ENCODE measurements at regions not wholly inside any gene's neighbourhood (a gene's known extent, or its start where the extent isn't known, plus 50 kb on each side); places are given as distances from the start of the nearest gene placed in this dataset.

GRCh38 chr21:38151021-38151645, 105.7 kb upstream of the KCNJ15 start:
- DNase-seq (ENCODE audit: low spot score), result no peak

- no peak for DNase-seq (ENCODE audit: low spot score)
Observed at GRCh38 chr21:38156200-38156599, 100.6 kb upstream of the KCNJ15 start.

DNA sequence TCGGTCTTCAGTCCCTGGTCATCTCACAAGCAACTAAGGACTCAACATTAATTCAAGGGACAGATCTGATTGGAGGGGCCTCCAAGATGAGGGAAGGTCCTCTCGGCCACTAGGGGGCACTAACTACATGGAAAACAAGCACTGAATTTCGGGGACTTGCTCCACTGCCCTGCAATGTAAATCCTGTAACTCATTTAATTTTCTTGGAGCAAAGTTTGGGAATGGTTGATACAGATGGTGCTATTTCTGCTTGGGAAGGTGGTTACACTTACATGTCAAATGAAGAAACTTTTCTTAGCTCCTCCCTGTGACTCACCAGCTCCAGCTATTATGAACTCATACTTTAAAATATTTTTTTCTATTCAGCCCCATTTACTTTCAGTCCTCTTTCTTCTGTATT, 97.4 kb upstream of the KCNJ15 start:
- DNase-seq (ENCODE audit: low spot score), result peak; percentile 56

DNA sequence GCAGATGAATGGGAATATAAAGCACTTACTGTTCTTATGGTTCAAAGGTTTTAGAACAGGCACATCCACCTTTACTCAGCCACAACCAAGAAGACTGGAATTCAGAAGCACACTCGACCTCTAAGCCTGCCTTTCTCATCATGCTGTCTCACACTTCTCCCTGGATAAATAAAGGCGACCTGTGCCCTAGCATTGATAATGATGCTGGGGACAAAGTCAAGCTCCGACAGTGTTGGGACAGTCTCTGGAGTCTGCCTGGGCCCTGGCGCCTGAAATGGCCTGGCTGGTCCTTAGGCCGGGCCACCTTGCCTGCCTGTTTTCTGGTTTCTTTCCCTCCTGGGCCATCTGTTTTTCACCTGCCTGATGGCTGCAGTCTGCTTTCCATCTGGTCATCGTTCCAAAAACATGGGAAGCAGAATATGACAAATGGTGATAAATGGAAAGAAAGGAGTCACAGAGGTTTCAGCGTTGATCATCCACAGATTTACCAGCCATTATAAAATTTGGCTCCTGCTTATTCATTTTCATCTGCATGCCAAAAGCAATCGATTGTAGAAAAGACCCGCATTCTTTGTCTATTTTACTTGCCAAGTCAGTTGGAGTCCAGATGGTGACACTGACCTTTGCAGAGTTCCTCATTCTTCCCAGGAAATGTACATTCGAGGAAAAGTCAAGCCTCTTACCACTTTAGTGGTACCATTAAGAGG, 91.2 kb upstream of the KCNJ15 start:
- no peak for DNase-seq (ENCODE audit: low spot score)

- DNase-seq (ENCODE audit: low spot score), result peak; percentile 11
Observed at GRCh38 chr21:38166173-38166535, 90.6 kb upstream of the KCNJ15 start.

DNA sequence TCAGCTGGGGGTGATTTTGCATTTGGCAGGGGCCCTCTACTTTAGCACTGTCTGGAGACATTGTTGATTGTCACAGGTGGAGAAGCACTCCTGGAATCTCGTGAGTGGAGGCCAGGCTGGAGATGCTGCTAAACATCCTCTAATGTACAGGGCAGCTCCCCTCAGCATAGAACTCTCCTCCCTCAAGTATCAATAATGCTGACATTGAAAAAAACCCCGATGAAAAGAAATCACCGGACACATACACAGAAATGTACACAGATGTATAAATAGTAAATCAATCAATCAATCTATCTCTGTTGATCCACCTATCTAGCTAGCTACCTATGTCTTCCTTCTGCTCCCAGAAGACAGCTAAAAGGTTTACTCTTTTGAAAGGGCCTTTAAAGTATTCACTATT, 89.4 kb upstream of the KCNJ15 start:
- no peak for DNase-seq (ENCODE audit: low spot score)

DNA sequence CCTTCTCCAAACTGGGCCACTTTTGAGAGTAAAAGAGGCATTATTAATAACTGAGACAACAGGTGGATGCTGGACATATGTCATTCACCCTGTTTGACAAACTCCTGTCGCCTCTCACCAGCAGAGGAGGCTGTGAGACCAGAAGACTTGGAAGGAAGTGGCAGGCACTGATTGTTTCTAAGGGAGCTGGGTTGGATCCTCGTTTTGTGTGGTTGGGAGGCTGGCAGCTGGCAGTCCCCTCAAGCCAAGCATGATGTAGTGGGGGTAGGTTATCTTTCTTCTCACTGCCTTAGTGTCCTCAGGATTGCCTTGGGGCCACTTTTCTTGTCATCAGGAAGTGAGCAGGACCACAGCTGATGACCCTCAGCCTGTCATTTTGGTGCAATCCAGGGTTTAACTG, 86.5 kb upstream of the KCNJ15 start:
- peak; percentile 39 for DNase-seq (ENCODE audit: low spot score)

GRCh38 chr21:38170704-38171682, 85.8 kb upstream of the KCNJ15 start:
- DNase-seq (ENCODE audit: low spot score), result no peak

- no peak for DNase-seq (ENCODE audit: low spot score)
Observed at GRCh38 chr21:38171723-38172344, 85.0 kb upstream of the KCNJ15 start.

- no peak for DNase-seq (ENCODE audit: low spot score)
Observed at GRCh38 chr21:38173276-38174035, 83.3 kb upstream of the KCNJ15 start.

DNA sequence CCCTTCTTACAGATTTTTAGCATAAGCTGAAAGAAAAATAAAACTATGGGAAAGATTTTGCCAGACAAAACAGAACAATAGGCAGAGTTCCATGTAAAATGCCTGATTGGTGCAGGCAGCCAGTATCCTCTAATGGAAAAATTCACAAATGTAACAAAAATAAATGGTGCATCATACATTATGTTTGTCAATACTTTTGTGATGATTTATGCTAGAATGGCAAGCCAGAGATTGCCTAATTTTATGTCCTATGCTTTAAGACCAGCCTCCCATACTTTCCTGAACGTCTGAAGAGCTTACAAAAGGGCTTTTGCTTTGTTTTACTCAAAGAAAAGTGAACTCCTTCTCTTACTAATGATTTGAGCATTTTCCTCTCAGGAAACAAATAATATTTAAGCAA, 81.5 kb upstream of the KCNJ15 start:
- no peak for DNase-seq (ENCODE audit: low spot score)

DNA sequence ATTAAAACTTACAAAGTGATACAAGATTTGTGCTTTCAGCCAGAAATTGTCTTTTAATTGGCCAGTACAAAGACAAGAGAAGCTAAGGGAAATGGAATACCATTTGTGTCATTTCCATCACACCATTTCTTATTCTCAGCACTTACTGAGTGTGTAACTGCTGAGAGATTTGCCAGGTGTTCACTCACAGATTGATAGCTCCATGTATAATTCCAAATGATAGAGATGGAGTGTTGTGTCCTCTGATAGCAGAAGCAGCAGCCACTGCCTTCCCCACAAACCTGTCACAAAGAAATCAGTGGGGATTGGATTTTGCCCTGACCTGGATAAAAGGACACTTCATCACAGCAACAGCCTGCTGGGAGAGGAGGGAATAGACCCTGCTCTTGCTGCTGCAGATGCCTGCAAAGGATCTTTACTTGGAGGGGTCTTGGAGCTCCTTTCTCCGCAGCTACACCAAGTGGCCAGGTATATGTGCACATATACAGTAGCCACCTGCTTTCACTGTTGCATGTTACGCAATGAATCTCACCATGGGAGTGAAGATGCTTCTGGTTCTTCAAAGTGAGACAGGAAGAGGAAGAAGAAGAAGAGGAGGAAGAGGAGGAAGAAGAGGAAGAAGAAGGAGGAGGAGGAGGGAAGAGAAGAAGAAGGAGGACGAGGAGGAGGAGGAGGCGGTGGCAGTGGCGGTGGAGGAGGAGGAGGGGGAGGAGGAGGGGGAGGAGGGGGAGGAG, 78.7 kb upstream of the KCNJ15 start:
- no peak for DNase-seq (ENCODE audit: low spot score)

DNA sequence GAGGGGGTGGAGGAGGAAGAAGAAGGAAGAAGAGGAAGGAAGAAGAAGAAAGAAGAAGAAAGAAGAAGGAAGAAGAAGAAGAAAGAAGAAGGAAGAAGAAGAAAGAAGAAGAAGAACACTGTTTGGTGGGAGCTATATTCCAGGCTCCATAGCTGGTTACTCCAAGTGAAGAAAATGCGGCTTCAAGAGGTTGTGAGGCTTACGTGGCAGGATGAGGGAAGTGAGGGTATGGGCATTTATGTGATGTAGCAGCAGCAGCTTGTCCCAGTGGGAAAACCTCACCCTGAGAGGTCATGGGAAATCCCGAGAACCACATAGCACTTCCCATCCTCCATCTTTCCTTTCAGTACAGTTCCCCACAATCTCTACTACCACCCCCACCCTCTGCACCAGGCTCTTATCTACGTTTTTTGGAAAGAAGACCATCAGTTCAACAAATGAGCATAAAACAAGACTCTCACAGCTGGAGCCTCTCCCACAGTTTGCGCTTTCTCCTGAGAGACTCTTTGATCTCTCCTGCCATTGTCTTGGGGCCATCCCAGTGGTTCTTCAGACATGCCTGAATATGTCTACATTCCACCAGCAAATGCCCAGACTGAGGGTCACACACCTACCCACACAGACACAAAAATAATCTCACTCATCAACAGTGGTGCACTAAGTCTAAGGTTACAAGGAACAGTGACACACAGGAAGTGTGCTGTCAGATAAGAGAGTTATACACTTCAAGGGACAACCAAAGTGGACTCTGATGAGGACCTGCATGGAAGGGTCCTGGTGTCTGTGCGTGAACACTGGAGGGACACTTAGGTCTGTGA, 77.9 kb upstream of the KCNJ15 start:
- no peak for DNase-seq (ENCODE audit: low spot score)

DNA sequence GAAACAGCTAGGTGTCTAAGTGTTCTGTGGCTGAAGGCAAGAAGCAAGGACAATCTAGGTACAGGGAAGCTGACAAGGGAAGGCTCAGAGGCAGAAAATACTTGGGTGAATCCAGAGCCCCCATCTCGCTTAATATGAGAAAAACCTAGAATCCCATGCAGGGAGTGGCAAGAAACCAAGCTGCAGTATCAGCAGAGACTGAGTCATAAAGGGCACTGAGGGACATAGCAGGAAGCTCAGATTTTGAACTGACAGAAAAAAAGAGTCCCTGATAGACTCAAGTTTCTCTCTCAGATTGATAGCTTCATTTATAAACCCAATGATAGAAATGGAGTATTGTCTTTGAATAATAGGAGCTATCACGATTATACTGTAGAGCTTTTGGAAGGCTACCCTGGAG, 77.3 kb upstream of the KCNJ15 start:
- DNase-seq (ENCODE audit: low spot score), result no peak

DNA sequence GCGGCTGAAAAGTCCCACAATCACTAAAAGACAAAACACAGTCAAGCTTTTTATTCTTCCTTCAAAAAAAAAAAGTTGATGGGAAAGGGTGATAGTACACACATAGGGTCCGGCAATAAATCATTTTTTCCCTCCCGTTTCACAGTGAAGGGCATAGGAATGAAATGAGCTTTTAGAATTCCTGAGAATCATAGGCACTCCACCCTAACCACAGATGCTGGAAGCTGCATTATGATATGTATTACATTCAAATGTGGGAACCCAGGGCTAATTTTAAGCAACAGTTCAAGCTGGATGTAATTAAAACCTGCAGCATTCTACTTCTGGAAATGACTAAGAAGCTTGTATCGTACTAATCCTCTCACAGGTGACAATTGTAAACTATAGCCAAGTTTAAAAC, 75.7 kb upstream of the KCNJ15 start:
- no peak for DNase-seq (ENCODE audit: low spot score)

DNA sequence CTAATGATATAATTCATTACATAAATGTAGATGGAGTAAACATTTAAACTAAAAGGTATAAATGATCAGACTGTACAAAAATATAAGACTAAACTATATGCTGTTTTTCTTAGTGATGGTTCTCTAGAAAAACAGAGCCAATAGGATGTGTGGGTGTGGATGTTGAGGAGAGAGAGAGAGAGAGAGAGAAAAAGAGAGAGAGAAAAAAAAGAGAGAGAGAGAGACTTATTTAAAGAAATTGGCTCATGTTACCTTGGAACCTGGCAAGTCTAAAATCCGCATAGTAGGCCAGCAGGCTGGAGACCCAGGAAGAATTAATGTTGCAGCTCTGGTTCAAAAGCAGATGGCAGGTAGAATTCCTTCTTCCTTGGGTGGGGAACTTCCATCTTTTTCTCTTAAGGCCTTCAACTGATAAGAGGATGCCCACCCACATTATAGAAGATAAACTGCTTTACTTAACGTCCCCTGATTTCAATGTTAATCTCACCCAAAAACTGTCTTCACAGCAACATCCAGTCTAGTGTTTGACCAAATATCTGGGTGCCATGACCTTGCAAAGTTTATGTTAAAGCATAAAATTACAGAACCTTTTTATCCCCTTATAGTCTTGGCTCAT, 74.3 kb upstream of the KCNJ15 start:
- no peak for DNase-seq (ENCODE audit: low spot score)

GRCh38 chr21:38183961-38184360, 72.8 kb upstream of the KCNJ15 start:
- DNase-seq (ENCODE audit: low spot score), result no peak

GRCh38 chr21:38186661-38187270, 70.0 kb upstream of the KCNJ15 start:
- no peak for DNase-seq (ENCODE audit: low spot score)

- DNase-seq (ENCODE audit: low spot score), result no peak
Observed at GRCh38 chr21:38188037-38188436, 68.8 kb upstream of the KCNJ15 start.

Measured in Ammon's horn (tissue), 1 donor.